ENCODE measurements at regions not wholly inside any gene's neighbourhood (a gene's known extent, or its start where the extent isn't known, plus 50 kb on each side); places are given as distances from the start of the nearest gene placed in this dataset.

DNA sequence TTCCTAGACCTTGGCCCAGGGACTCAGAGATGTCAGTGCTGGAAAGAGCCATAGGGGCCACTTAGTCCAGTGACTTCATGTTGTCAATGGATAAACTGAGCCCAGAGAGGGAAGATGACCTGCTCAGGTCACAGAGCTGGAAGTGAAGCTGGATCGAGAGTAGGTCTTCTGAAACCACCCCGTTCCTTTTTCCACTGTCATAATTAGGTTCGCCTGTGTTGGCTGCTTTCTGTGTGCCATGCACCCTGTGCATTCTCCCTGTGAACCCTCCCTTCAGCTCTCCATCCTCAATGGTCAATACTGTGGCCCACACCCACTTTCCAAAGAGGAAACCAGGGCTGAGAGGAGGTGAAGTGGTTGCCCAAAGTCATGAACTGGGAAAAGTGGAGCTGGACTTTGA lies 74.8 kb downstream of the CCR1 start:
- Histone ChIP-seq H3K18ac (ENCODE audit: insufficient read length, low read depth, low read length) (no peak overlapping the region), H3K27me3 (ENCODE audit: insufficient read depth, low read length) (no peaks in the 10 kb centered on the region), H4K91ac (ENCODE audit: insufficient read length, low read depth, low read length) (no peak overlapping the region), H2AFZ (ENCODE audit: low read length) (no peak overlapping the region), H3K79me1 (ENCODE audit: insufficient read depth, low read depth, low read length, poor library complexity, severe bottlenecking) (no peaks in the 10 kb centered on the region), H3K9ac (ENCODE audit: extremely low read depth, insufficient read length, low read length) (no peak overlapping the region), H2AK5ac (ENCODE audit: insufficient read length, low read length) (no peak overlapping the region), H2BK20ac (ENCODE audit: low read depth, low read length, poor library complexity, severe bottlenecking) (no peak overlapping the region), H3K27ac (ENCODE audit: insufficient read length, low read depth, low read length) (no peak overlapping the region), H2BK120ac (ENCODE audit: low read depth, low read length, poor library complexity, severe bottlenecking) (no peak overlapping the region), H2BK15ac (ENCODE audit: low read depth, low read length) (no peak overlapping the region), H4K5ac (ENCODE audit: insufficient read length, low read depth, low read length) (no peak overlapping the region), H3T11ph (ENCODE audit: low read length) (no peak overlapping the region), H3K4me2 (ENCODE audit: insufficient read depth, insufficient read length, low read length) (no peak overlapping the region), H3K23ac (ENCODE audit: insufficient read length, low read depth, low read length) (no peak overlapping the region), H3K56ac (ENCODE audit: insufficient read length, low read depth, low read length) (no peak overlapping the region), H3K79me2 (ENCODE audit: insufficient read depth, low read length) (no peaks in the 10 kb centered on the region), H3K14ac (ENCODE audit: insufficient read depth, low read length) (no peak overlapping the region), H3K4ac (ENCODE audit: low read depth, low read length) (no peak overlapping the region), H2BK5ac (ENCODE audit: insufficient read length, low read length) (no peak overlapping the region), H4K8ac (replicated peaks; ENCODE audit: insufficient read length, low read depth, low read length) (no peak overlapping the region), H4K20me1 (ENCODE audit: control insufficient read depth, insufficient read depth, insufficient read length) (no peaks in the 10 kb centered on the region), H2BK12ac (ENCODE audit: insufficient read length, low read depth, low read length) (no peak overlapping the region), H3K9me3 (ENCODE audit: control insufficient read depth, low read depth, low read length) (no peaks in the 10 kb centered on the region), H3K4me1 (ENCODE audit: insufficient read depth, low read length) (no peaks in the 10 kb centered on the region), H3K23me2 (ENCODE audit: insufficient read length, low read depth, low read length, poor library complexity, severe bottlenecking) (no peaks in the 10 kb centered on the region)
- no peaks in the 10 kb centered on the region for H3K27me3 Mint-ChIP-seq (ENCODE audit: low read depth)
- no peak for DNase-seq
- no peaks in the 10 kb centered on the region for H3K4me1 Mint-ChIP-seq
- no peaks in the 10 kb centered on the region for H3K36me3 Mint-ChIP-seq (ENCODE audit: insufficient read depth in 1 of 3, low read depth in 3 of 3)
- H3K4me3 Mint-ChIP-seq: no peak overlapping the region
- WGBS (ENCODE audit: extremely low coverage, insufficient read length, low lambda C conversion rate): no CpG with 5 or more reads among the region's 3 CpGs
- TF ChIP-seq, protein P1, sequence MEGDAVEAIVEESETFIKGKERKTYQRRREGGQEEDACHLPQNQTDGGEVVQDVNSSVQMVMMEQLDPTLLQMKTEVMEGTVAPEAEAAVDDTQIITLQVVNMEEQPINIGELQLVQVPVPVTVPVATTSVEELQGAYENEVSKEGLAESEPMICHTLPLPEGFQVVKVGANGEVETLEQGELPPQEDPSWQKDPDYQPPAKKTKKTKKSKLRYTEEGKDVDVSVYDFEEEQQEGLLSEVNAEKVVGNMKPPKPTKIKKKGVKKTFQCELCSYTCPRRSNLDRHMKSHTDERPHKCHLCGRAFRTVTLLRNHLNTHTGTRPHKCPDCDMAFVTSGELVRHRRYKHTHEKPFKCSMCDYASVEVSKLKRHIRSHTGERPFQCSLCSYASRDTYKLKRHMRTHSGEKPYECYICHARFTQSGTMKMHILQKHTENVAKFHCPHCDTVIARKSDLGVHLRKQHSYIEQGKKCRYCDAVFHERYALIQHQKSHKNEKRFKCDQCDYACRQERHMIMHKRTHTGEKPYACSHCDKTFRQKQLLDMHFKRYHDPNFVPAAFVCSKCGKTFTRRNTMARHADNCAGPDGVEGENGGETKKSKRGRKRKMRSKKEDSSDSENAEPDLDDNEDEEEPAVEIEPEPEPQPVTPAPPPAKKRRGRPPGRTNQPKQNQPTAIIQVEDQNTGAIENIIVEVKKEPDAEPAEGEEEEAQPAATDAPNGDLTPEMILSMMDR (conservative IDR thresholded peaks at IDR 0.05): no peak
- H3K9me3 Mint-ChIP-seq: no peaks in the 10 kb centered on the region
- no peak overlapping the region for H3K27ac Mint-ChIP-seq

All from H9 (cell line).